Ascending aorta (tissue), 2 donors: ENCODE measurements at regions not wholly inside any gene's neighbourhood (a gene's known extent, or its start where the extent isn't known, plus 50 kb on each side); places are given as distances from the start of the nearest gene placed in this dataset.
A peak's percentile ranks its signal among the peaks of the same experiment; 100 is the strongest.
"Not testable (repeated sequence)": the region's sequence is repeated elsewhere in the genome, so short reads cannot be mapped to it uniquely, and the experiment has no call there.

Experiments used
- DNase-seq, 2 donors: peaks; one replicate each; pipeline ENCODE4 v3.0.0-alpha.2; 2019; ENCODE audit warnings: low spot score in 2 of 2
- H3K27ac ChIP-seq, 2 donors: fragments of 200-600 bp; sonication (generic); one replicate each; pipeline ENCODE4 v1.5.1; 2016 to 2017; ENCODE audit warnings: mild to moderate bottlenecking in 1 of 2
- H3K27me3 ChIP-seq: fragments of 200-600 bp; sonication (generic); one replicate; pipeline ENCODE4 v1.5.1; 2017
- H3K36me3 ChIP-seq, 2 donors: fragments of 200-600 bp; sonication (generic); one replicate each; pipeline ENCODE4 v1.5.1; 2016
- H3K4me1 ChIP-seq, 2 donors: fragments of 200-600 bp; sonication (generic); one replicate each; pipeline ENCODE4 v1.5.1; 2016 to 2017; ENCODE audit warnings: mild to moderate bottlenecking in 1 of 2
- H3K4me3 ChIP-seq, 2 donors: fragments of 200-600 bp; sonication (generic); one replicate each; pipeline ENCODE4 v1.5.1; 2016 to 2017; ENCODE audit warnings: mild to moderate bottlenecking in 1 of 2
- H3K9me3 ChIP-seq, 2 donors: fragments of 200-600 bp; sonication (generic); one replicate each; pipeline ENCODE4 v1.5.1; 2016
- CTCF ChIP-seq, 3 experiments: fragments of 200-600 bp in 2 of 3; fragments of 450-650 bp in 1 of 3; sonication (generic) in 2 of 3; IDR thresholded peaks; one replicate each; pipeline ENCODE4 v1.5.1; 2016 to 2019; ENCODE audit warnings: antibody characterized with exemption in 3 of 3, mild to moderate bottlenecking in 1 of 3, moderate library complexity in 1 of 3
- intact Hi-C: fragments of 100-400 bp; cut with DNase I; formaldehyde crosslinking; loops from one replicate; pipeline ENCODE4 v1.15.1; 2023

GRCh38 chr2:109724533-109725460, 69.3 kb upstream of the RGPD5 start:
- intact Hi-C loops, result no loop called here
- H3K27me3 ChIP-seq, result no peaks in the 10 kb centered on the region
- TF ChIP-seq CTCF (IDR thresholded peaks at IDR 0.05), result no peak
- no peak overlapping the region for H3K4me3 ChIP-seq
- H3K27ac ChIP-seq, result no peak overlapping the region
- H3K4me1 ChIP-seq, result no peaks in the 10 kb centered on the region
- H3K36me3 ChIP-seq, result no peaks in the 10 kb centered on the region
- no peaks in the 10 kb centered on the region for H3K9me3 ChIP-seq
- DNase-seq, result no peak

- no peak for TF ChIP-seq CTCF (IDR thresholded peaks at IDR 0.05)
- intact Hi-C loops, result no loop called here
- H3K4me3 ChIP-seq, result no peak overlapping the region
Observed at GRCh38 chr2:109726379-109727270, 67.5 kb upstream of the RGPD5 start.

GRCh38 chr2:109727929-109728447, 66.1 kb upstream of the RGPD5 start:
- no peak for DNase-seq
- H3K36me3 ChIP-seq, result no peaks in the 10 kb centered on the region
- no peaks in the 10 kb centered on the region for H3K9me3 ChIP-seq
- no peaks in the 10 kb centered on the region for H3K4me1 ChIP-seq
- no peaks in the 10 kb centered on the region for H3K27me3 ChIP-seq
- intact Hi-C loops, result no loop called here
- no peak overlapping the region for H3K27ac ChIP-seq
- no peak overlapping the region for H3K4me3 ChIP-seq
- no peak for TF ChIP-seq CTCF (IDR thresholded peaks at IDR 0.05)

More at GRCh38 chr2:109726379-109727270, 67.5 kb upstream of the RGPD5 start:
- no peak for DNase-seq
- H3K9me3 ChIP-seq, result no peaks in the 10 kb centered on the region
- H3K4me1 ChIP-seq, result no peaks in the 10 kb centered on the region
- H3K27me3 ChIP-seq, result no peaks in the 10 kb centered on the region
- no peak overlapping the region for H3K27ac ChIP-seq
- H3K36me3 ChIP-seq, result no peaks in the 10 kb centered on the region

GRCh38 chr2:109733746-109734145, 60.4 kb upstream of the RGPD5 start:
- H3K36me3 ChIP-seq, H3K9me3 ChIP-seq, intact Hi-C loops, H3K27me3 ChIP-seq, DNase-seq, H3K4me1 ChIP-seq, H3K4me3 ChIP-seq, H3K27ac ChIP-seq: not testable (repeated sequence)

GRCh38 chr2:109736177-109736827, 57.8 kb upstream of the RGPD5 start:
- no peaks in the 10 kb centered on the region for H3K36me3 ChIP-seq
- peak; percentile 62 to 84 (median 71) for TF ChIP-seq CTCF (IDR thresholded peaks at IDR 0.05)
- intact Hi-C loops, result loop anchor here (1.0 to 5.0 kb wide), 2 partner anchors 124 to 190 kb away; partner anchors contain the start of genes SEPTIN10 and SOWAHC
- H3K4me3 ChIP-seq, result no peak overlapping the region
- DNase-seq, result peak in 1 of 2 donors; percentile 83
- H3K27me3 ChIP-seq, result no peaks in the 10 kb centered on the region
- no peaks in the 10 kb centered on the region for H3K4me1 ChIP-seq
- H3K27ac ChIP-seq, result no peak overlapping the region
- H3K9me3 ChIP-seq, result no peaks in the 10 kb centered on the region
